Right hindlimb (tissue), 1 donor: ENCODE measurements at regions not wholly inside any gene's neighbourhood (a gene's known extent, or its start where the extent isn't known, plus 50 kb on each side); places are given as distances from the start of the nearest gene placed in this dataset.

Source experiments
- DNase-seq: peaks from one replicate; pipeline ENCODE4 v3.0.0-alpha.2; 2018

DNA sequence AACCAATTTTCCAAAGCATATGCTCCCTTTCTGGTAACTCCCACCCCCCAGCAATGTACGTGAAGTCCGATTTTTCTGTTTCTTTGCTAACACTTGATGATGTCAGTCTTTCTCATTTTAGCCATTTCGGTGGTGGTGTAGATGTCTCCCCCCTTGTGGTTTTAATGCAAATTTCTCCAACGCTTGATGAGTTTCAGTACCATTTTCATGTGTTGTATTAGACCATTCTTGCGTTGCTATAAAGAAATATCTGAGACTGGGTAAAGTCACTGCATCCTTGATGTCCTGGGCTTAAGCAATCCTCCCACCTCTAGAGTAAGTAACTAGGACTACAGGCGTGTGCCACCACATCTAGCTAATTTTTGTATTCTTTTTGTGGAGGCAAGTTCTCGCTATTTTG lies 148.4 kb upstream of the VCX3A start:
- DNase-seq: no peak

DNA sequence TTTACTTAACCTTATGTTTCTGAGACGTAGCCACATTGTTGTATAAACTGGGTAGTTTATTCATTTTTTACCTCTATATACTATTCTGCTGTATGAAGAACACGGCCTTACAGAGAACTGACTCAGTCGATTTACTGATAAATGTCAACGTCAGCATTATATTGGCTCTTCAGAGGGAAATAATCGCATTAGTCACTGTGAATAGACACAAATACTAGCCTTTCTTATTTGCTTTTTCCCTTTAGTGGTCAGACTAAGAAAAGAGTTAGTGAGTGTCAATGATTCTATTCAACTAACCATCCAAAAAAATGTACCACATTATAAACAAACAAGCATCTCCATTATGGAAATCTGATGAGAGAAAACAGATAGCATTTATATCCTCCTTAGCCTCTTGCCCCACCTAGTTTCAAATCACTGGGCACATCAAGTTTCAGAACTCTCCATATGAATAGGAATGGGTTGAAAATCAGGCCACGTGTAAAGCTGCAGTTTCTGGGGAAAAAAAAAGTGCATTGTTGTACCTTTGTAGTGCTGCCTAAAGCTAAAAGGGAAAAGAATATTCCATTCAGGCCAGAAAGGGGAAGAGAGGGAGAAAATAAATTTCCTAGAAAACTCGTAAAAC lies 146.7 kb upstream of the VCX3A start:
- no peak for DNase-seq

DNA sequence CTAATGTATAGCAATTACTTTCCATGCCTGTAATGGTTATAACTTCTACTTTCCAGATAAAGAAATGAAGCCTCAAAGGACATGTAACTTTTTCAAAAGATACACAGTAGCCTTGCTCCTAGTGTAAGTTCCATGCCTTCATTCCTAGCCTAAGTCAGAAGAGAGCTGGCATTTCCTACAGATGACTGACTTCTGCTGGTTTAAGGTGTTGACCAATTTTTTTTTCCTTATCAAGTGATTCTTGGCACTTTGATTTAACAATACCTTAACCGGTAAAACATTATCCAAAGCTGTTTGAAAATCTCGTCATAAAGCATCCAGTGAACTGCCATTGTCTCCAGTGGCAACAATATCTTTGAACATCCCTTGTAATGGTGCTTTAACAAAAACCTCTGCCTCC lies 145.1 kb upstream of the VCX3A start:
- DNase-seq: no peak

GRCh38 chrX:6679550-6679949 lies 144.6 kb upstream of the VCX3A start:
- no peak for DNase-seq

- DNase-seq: no peak
Measured at GRCh38 chrX:6678313-6678712, 143.4 kb upstream of the VCX3A start.

- no peak for DNase-seq
Measured at GRCh38 chrX:6674734-6675133, 139.8 kb upstream of the VCX3A start.

- no peak for DNase-seq
Measured at GRCh38 chrX:6667048-6667768, 132.3 kb upstream of the VCX3A start.

DNA sequence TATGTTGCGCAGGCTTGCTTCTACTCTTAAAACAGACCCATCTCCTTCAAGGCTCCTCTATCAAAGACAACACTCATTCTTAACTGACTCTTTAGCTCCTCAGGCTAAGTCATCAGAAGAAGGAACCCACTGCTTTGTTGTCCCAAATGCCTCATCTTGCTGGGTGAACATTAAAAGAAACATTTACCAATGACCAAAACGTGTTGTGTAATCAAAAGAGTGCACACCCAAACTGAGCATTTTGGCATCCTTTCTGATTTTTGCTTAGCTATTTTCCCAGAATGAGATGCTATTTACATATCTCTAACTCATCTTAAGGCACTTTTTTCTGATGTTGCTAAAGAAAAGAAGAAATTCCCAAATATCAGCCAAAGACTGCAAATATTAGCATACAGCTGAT lies 131.7 kb upstream of the VCX3A start:
- DNase-seq: no peak

- no peak for DNase-seq
Measured at GRCh38 chrX:6661736-6662135, 126.8 kb upstream of the VCX3A start.

- DNase-seq: no peak
Measured at GRCh38 chrX:6660567-6661264, 125.8 kb upstream of the VCX3A start.

DNA sequence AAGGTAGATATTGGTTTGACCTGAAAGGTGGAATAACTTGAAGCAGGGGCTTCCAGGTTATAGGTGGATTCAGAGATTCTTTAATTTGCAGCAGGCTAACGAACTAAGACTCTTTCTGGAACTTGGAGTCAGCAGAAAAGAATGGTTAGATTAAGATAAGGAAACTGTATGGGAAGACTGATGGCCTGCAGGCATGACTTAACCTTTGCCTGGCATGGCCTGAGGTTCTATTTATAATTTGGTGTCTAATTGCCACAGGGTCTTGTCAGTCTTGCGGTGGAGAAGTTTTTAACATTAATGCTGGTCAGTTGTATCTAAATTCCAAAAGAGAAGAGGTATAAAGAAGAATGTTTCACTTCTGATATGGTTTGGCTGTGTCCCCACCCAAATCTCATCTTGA lies 110.3 kb upstream of the VCX3A start:
- no peak for DNase-seq

DNA sequence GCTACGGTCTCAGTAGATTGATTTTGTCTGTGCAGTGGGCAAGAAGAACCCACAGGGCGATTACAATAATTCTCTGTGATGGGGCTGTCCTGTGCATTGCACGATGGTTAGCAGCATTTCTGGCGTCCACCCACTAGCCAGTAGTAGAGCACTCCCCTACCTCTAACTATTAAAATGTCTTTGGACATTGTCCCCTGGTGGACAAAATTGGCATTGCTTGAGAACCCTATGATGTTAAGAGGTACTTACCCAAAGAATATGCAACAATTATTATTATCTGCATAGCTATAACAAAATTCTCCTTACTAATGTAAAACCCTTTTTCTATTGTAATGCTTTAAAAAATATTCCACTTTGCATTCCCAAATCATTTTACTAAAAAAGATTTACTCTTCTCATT lies 109.5 kb upstream of the VCX3A start:
- no peak for DNase-seq

DNA sequence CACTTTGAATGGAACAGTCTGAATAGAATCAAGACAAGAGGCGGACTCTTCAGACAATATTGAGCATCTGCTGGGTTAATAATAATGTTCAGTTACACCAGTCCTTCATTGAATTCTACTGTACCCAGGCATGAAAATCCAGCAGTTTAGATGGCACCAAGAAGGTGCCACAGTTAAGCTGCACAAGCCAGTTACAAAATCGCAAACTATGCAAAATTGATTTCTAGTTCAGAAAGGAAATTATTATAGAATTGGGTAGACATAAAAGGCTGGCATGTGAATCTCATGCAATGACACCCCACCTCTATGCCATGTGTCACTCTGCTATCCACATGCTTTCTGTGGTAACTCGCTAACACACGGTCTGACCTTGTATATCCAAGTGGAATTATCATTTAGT lies 105.8 kb upstream of the VCX3A start:
- no peak for DNase-seq

GRCh38 chrX:6614506-6614905 lies 79.6 kb upstream of the VCX3A start:
- DNase-seq: no peak

- DNase-seq: no peak
Measured at GRCh38 chrX:6599230-6599860, 64.4 kb upstream of the VCX3A start.
